Stimulated activated naive CD8-positive, alpha-beta T cell treated with anti-CD3 and anti-CD28 coated beads, Interleukin-15, amount 100 ng/mL, for 72 hours (primary cell): ENCODE measurements at regions not wholly inside any gene's neighbourhood (a gene's known extent, or its start where the extent isn't known, plus 50 kb on each side); places are given as distances from the start of the nearest gene placed in this dataset.
A peak's percentile ranks its signal among the peaks of the same experiment; 100 is the strongest.
"Not testable (repeated sequence)": the region's sequence is repeated elsewhere in the genome, so short reads cannot be mapped to it uniquely, and the experiment has no call there.

Experiments
- ATAC-seq: fragments of 150-1000 bp; cut with Tn5 transposase; 2 replicates; pipeline ENCODE4 v1.10.0; 2021; ENCODE audit warnings: mild to moderate bottlenecking, moderate library complexity
- DNase-seq, 2 donors: peaks; one replicate each; pipeline ENCODE4 v3.0.0; 2021 to 2022
- H3K27ac Mint-ChIP-seq, 2 donors: one replicate each; pipeline ENCODE4 v1.8.0; 2022; ENCODE audit warnings: mild to moderate bottlenecking in 2 of 2, mixed read lengths in 2 of 2, moderate library complexity in 2 of 2
- H3K27me3 Mint-ChIP-seq: one replicate; pipeline ENCODE4 v1.8.0; 2022; ENCODE audit warnings: mixed read lengths
- H3K4me1 Mint-ChIP-seq: one replicate; pipeline ENCODE4 v1.8.0; 2022; ENCODE audit warnings: mild to moderate bottlenecking, mixed read lengths
- H3K4me3 Mint-ChIP-seq, 2 donors: one replicate each; pipeline ENCODE4 v1.8.0; 2022; ENCODE audit warnings: mild to moderate bottlenecking in 2 of 2, mixed read lengths in 2 of 2, moderate library complexity in 1 of 2
- H3K9me3 Mint-ChIP-seq, 2 donors: one replicate each; pipeline ENCODE4 v1.8.0; 2022; ENCODE audit warnings: mixed read lengths in 2 of 2

- peaks cover 19% of the 10 kb centered on the region for H3K4me1 Mint-ChIP-seq
- H3K27ac Mint-ChIP-seq, ATAC-seq, H3K9me3 Mint-ChIP-seq, H3K4me3 Mint-ChIP-seq, H3K27me3 Mint-ChIP-seq, DNase-seq: not testable (repeated sequence)
These were observed 103.8 kb upstream of the GRK3 start for GRCh38 chr22:25460682-25461081.

DNA sequence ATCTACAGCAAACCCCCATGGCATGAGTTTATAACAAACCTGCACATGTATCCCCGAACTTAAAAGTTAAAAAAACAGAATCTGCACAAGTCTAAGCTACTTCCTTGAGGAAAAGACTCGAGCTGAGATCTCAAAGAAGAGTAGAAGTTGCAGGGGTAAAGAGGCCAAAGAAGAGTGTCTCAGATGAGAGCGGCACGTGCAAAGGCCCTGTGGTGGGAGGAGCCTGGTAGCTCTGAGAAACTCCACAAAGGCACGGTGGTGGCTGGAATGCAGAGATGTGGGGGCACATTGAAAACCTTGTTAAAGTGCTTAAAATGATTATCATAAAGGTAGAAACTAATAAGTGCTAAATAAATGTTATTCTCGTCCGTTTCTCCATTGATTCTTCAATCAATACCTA, 103.2 kb upstream of the GRK3 start:
- Mint-ChIP-seq H3K27ac (no peak overlapping the region), H3K4me3 (no peak overlapping the region), H3K4me1 (peaks cover 25% of the 10 kb centered on the region), H3K27me3 (no peaks in the 10 kb centered on the region), H3K9me3 (no peaks in the 10 kb centered on the region)
- DNase-seq (no peak), ATAC-seq (no peak)

GRCh38 chr22:25462474-25463346, 101.8 kb upstream of the GRK3 start:
- H3K4me1 Mint-ChIP-seq: peaks cover 20% of the 10 kb centered on the region
- peak overlapping the region; percentile 44 to 92 for H3K27ac Mint-ChIP-seq
- ATAC-seq: peak; percentile 97
- H3K4me3 Mint-ChIP-seq, H3K9me3 Mint-ChIP-seq, H3K27me3 Mint-ChIP-seq: not testable (repeated sequence)
- DNase-seq: peak; percentile 82 to 83

DNA sequence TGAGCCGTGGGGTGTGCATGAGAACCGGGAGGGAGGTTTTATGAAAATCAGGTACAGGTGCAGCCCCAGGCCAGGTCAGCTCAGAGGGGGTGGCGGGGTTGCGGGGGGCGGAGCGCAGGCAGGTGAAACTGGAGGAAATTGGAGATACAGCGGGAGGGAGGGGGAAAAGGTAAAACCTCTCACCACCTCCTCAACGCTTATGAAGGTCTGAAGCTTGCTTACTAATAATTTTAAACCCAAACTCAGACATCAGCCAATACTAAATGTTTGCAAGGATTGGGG, 101.2 kb upstream of the GRK3 start:
- not testable (repeated sequence) for H3K4me3 Mint-ChIP-seq, ATAC-seq, DNase-seq, H3K27me3 Mint-ChIP-seq, H3K27ac Mint-ChIP-seq, H3K9me3 Mint-ChIP-seq
- peaks cover 20% of the 10 kb centered on the region for H3K4me1 Mint-ChIP-seq

- ATAC-seq, DNase-seq, H3K4me3 Mint-ChIP-seq, H3K27me3 Mint-ChIP-seq, H3K9me3 Mint-ChIP-seq, H3K27ac Mint-ChIP-seq: not testable (repeated sequence)
- H3K4me1 Mint-ChIP-seq: peaks cover 20% of the 10 kb centered on the region
These were observed 100.1 kb upstream of the GRK3 start for GRCh38 chr22:25464326-25464725.

GRCh38 chr22:25465949-25466348, 98.5 kb upstream of the GRK3 start:
- no peaks in the 10 kb centered on the region for H3K27me3 Mint-ChIP-seq
- H3K27ac Mint-ChIP-seq: peak overlapping the region; percentile 81 to 95
- no peaks in the 10 kb centered on the region for H3K9me3 Mint-ChIP-seq
- DNase-seq: no peak
- ATAC-seq: no peak
- no peak overlapping the region for H3K4me3 Mint-ChIP-seq
- H3K4me1 Mint-ChIP-seq: peaks cover 20% of the 10 kb centered on the region

DNA sequence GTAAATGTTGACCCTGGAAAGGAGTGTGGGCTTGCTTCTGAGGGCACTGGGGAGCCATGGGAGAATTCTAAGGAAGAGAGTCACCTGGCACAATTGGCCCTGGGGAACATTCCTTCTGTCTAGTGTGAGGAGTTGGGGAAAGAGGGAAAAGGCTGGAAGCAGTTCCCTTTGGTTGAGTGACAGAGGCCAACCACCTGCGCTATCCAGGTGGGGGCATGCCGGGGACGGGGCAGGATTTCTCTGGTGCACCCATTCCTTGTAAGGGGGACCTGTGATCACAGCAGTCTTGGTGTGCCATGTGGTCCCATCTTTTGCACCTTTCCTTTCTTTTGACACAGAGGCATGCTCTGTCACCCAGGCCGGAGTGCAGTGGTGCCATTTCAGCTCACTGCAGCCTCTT, 92.1 kb upstream of the GRK3 start:
- DNase-seq: no peak
- H3K27me3 Mint-ChIP-seq: no peaks in the 10 kb centered on the region
- no peak for ATAC-seq
- H3K27ac Mint-ChIP-seq: no peak overlapping the region
- H3K4me3 Mint-ChIP-seq: no peak overlapping the region
- H3K9me3 Mint-ChIP-seq: peaks cover 0 to 8% of the 10 kb centered on the region in 2 donors
- H3K4me1 Mint-ChIP-seq: peaks cover 21% of the 10 kb centered on the region

DNA sequence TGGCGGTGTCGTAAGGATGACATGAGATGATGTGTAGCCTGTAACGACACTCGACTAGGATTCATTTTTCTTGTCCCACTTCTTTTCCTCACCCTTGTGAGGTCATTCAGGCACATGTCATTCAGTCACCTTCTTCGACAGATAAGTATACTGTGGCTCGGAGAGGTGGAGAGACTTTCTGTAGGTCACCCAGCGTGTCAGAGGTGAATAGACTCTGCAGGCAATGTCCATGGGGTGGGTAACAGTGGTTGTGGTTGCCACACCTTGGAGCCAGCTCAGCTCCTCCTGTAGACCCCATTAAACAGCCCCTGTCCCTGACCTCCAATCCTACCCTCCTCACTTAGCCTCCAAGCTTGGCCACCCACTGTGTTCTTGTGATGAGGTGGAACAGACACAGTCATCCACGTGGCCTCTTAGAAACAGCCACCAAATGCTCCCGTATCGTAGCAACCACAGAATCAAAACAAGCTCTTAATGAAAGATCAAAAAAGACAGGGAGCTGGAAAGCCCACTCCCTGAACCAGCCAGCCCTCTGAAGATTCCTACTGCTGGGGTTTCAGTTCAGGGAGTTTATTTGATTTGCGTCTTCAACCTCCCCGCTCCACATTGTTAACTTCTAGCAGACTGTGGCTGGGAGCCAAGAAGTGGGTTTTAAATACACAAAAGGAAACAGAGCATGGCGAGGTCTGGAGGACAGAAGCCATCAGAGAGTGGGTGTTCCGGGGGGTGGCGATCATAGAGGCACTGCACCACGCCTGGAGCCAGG, 89.0 kb upstream of the GRK3 start:
- Mint-ChIP-seq H3K4me1 (peaks cover 21% of the 10 kb centered on the region), H3K27ac (no peak overlapping the region), H3K4me3 (no peak overlapping the region), H3K27me3 (no peaks in the 10 kb centered on the region), H3K9me3 (peaks cover 0 to 14% of the 10 kb centered on the region in 2 donors)
- DNase-seq (no peak), ATAC-seq (peak; percentile 53)

DNA sequence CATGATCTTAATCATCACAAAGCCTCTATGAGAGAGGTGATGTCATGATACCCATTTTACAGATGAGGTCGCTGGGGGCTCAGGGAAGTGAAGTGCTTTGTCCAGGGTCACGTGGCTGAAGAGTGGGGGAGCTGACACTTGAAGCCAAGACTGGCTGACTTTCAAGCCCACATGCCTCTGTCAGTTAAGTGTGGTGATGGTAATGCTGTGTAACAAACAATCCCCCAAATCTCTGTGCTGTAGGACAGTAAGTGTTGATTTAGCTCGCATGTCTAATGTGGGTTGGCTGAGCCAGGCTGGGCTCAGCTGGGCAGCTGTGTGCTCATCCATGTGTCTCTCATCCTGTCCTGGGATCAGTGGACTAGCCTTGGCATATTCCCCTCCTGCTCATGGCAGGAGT, 87.1 kb upstream of the GRK3 start:
- Mint-ChIP-seq H3K27me3 (no peaks in the 10 kb centered on the region), H3K4me1 (peaks cover 18% of the 10 kb centered on the region), H3K4me3 (no peak overlapping the region), H3K27ac (no peak overlapping the region), H3K9me3 (peaks cover 0 to 14% of the 10 kb centered on the region in 2 donors)
- DNase-seq (no peak), ATAC-seq (no peak)

DNA sequence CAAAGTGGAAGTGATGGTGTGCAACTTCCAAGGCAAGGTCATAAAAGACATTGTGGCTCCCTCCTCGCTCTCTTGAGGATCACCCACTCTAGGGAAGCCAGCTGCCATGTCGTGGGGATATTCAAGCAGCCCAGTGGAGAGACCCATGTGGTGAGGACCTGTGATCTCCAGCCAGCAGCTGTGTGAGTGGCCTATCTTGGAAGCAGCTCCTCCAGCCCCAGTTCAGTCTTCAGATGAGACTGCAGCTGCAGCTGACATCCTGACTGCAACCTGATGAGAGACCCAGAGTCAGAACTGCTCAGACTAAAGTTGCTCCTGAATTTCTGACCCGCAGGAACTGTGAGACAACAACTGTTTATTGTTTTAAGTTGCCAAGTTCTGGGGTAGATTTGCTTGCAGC, 86.4 kb upstream of the GRK3 start:
- H3K27me3 Mint-ChIP-seq: no peaks in the 10 kb centered on the region
- H3K4me3 Mint-ChIP-seq: no peak overlapping the region
- H3K9me3 Mint-ChIP-seq: peaks cover 0 to 14% of the 10 kb centered on the region in 2 donors
- no peak for ATAC-seq
- no peak for DNase-seq
- no peak overlapping the region for H3K27ac Mint-ChIP-seq
- peaks cover 25% of the 10 kb centered on the region for H3K4me1 Mint-ChIP-seq

DNA sequence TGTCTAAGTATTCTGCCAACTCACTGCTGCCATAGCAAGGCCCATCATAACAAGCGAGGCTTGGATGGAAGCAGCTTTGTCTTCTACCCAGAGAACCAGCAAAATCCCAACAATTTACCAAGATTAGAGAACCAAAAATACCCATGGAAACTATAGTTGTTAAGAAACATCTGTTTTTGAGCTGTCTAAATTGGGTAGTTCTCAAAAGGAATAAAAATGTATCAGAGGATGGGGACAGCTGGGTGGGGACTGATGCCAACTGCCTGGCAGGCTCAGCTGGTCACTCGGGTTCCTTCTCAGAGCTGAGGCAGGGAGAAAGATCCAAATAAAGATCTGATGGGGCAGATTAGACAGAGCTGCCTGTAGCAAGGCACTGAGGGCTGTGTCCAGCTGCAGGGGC, 85.9 kb upstream of the GRK3 start:
- ATAC-seq (no peak), DNase-seq (no peak)
- peaks cover 0 to 14% of the 10 kb centered on the region in 2 donors for H3K9me3 Mint-ChIP-seq
- no peak overlapping the region for H3K27ac Mint-ChIP-seq
- H3K4me3 Mint-ChIP-seq: no peak overlapping the region
- peaks cover 30% of the 10 kb centered on the region for H3K4me1 Mint-ChIP-seq
- H3K27me3 Mint-ChIP-seq: no peaks in the 10 kb centered on the region

DNA sequence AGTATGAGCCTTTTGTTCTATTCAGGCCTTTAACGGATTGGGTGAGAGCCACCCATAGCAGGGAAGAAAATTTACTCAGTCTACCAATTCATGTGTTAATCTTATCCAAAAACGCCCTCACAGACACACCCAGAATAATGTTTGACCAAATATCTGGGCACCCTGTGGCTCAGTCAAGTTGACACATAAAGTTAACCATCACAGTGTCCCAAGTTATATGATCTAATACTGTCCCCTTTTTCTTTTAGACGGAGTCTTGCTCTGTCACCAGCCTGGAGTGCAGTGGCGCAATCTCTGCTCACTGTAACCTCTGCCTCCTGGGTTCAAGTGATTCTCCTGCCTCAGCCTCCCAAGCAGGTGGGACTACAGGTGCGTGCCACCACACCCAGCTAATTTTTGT, 83.6 kb upstream of the GRK3 start:
- peaks cover 0 to 14% of the 10 kb centered on the region in 2 donors for H3K9me3 Mint-ChIP-seq
- DNase-seq, ATAC-seq: not testable (repeated sequence)

GRCh38 chr22:25482091-25482760, 82.2 kb upstream of the GRK3 start:
- no peak overlapping the region for H3K27ac Mint-ChIP-seq
- ATAC-seq: no peak
- no peak for DNase-seq

More for the DNA sequence above, 83.6 kb upstream of the GRK3 start:
- not testable (repeated sequence) for H3K4me3 Mint-ChIP-seq, H3K27me3 Mint-ChIP-seq, H3K27ac Mint-ChIP-seq
- H3K4me1 Mint-ChIP-seq: peaks cover 43% of the 10 kb centered on the region

DNA sequence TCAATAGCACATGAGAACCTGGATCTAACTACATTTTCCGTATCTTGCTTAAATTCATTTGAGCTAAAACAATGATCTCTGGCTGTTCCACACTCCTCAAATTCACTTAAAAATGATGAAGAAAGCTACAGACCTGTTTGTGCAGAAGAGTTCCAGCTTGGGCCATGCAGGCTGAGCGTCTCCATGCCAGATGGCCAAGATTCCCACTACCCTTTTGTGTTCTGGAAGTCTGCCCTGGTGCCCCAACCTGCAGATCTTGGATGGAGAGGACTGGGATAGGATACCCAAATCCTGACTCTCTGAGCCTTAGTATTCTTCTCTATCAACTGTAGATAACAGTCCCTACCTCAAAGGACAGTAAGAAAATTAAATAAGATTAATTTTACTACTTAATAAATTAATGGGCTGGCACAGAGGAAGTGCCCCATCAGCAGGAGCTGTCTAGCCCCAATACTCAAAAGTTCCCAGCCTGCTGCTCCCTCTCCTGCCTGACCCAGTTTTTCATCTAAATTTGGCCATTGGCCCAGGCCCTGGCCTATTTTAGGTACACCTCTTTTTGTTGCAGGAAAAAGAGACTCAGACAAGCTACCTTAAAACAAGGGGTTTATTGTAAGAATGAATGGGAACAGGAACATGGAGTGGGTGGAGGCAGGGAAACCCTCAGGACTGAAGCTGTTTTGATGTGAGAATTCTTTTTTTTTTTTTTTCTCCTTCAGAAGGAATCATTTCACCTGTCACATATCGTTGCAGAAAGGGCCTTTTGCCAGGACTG, 81.4 kb upstream of the GRK3 start:
- peak overlapping the region in 1 of 2 donors; percentile 83 for H3K27ac Mint-ChIP-seq
- DNase-seq: no peak

More at GRCh38 chr22:25482091-25482760, 82.2 kb upstream of the GRK3 start:
- Mint-ChIP-seq H3K9me3 (peaks cover under 1 to 13% of the 10 kb centered on the region in 2 donors), H3K4me3 (no peak overlapping the region), H3K4me1 (peaks cover 51% of the 10 kb centered on the region), H3K27me3 (no peaks in the 10 kb centered on the region)

DNA sequence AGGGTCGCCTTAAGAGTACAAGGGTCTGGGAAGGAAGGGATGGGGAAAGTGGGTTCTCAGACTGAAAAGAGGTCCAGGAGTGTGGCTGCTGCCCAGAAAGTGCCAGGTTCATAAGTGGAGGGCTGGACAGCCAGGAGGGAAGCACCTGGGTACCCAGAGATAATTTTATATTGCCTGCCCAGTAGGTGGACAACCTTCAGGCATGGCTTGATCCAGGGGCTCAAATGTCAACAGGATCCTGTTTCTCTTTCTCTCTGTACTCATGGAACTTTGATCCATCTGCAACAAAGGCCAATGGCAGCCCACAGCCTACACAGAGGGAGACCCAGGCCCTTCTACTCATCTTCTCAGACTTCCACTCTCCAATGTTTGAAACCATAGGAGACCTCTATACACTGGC, 80.5 kb upstream of the GRK3 start:
- H3K27ac Mint-ChIP-seq: peak overlapping the region; percentile 30 to 86
- peaks cover 11 to 12% of the 10 kb centered on the region in 2 donors for H3K9me3 Mint-ChIP-seq
- no peaks in the 10 kb centered on the region for H3K27me3 Mint-ChIP-seq
- H3K4me3 Mint-ChIP-seq: no peak overlapping the region
- no peak for ATAC-seq
- peaks cover 68% of the 10 kb centered on the region for H3K4me1 Mint-ChIP-seq
- no peak for DNase-seq

More for the DNA sequence above, 81.4 kb upstream of the GRK3 start:
- Mint-ChIP-seq H3K9me3 (peaks cover 8 to 12% of the 10 kb centered on the region in 2 donors), H3K27me3 (no peaks in the 10 kb centered on the region), H3K4me1 (peaks cover 59% of the 10 kb centered on the region), H3K4me3 (no peak overlapping the region)
- no peak for ATAC-seq
